ENCODE measurements at regions not wholly inside any gene's neighbourhood (a gene's known extent, or its start where the extent isn't known, plus 50 kb on each side); places are given as distances from the start of the nearest gene placed in this dataset.

- H3K4me1 ChIP-seq (ENCODE audit: control insufficient read depth in 4 of 4, insufficient read depth in 4 of 4, low read length in 3 of 4) = no peaks in the 10 kb centered on the region
- WGBS = 83% methylated on average over 5 of the region's 5 CpGs
- H3K4me3 ChIP-seq (ENCODE audit: low read depth in 1 of 3, low read length in 3 of 3) = no peak overlapping the region
- peaks cover 0 to 2% (median 0%) of the 10 kb centered on the region in 4 donors for H3K9me3 ChIP-seq (ENCODE audit: control insufficient read depth in 4 of 4, low read length in 3 of 4)
- no peak overlapping the region for H3K27ac ChIP-seq (ENCODE audit: low read depth in 1 of 2, low read length in 2 of 2)
- no peak for TF ChIP-seq NR2F2 (IDR thresholded peaks at IDR 0.05)
- TF ChIP-seq, protein P1, sequence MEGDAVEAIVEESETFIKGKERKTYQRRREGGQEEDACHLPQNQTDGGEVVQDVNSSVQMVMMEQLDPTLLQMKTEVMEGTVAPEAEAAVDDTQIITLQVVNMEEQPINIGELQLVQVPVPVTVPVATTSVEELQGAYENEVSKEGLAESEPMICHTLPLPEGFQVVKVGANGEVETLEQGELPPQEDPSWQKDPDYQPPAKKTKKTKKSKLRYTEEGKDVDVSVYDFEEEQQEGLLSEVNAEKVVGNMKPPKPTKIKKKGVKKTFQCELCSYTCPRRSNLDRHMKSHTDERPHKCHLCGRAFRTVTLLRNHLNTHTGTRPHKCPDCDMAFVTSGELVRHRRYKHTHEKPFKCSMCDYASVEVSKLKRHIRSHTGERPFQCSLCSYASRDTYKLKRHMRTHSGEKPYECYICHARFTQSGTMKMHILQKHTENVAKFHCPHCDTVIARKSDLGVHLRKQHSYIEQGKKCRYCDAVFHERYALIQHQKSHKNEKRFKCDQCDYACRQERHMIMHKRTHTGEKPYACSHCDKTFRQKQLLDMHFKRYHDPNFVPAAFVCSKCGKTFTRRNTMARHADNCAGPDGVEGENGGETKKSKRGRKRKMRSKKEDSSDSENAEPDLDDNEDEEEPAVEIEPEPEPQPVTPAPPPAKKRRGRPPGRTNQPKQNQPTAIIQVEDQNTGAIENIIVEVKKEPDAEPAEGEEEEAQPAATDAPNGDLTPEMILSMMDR (IDR thresholded peaks at IDR 0.05; ENCODE audit: low read depth, low read length, missing input control) = no peak
- TF ChIP-seq TAF1 (conservative IDR thresholded peaks at IDR 0.05) = no peak
- no peak for TF ChIP-seq RXRA (IDR thresholded peaks at IDR 0.05)
- no peak for TF ChIP-seq GABPA (IDR thresholded peaks at IDR 0.05 in 1 of 2, conservative IDR thresholded peaks at IDR 0.05 in 1 of 2)
- no peak for TF ChIP-seq ZBTB33 (IDR thresholded peaks at IDR 0.05)
- no peak for TF ChIP-seq EGR1 (IDR thresholded peaks at IDR 0.05; ENCODE audit: low read depth in 2 of 2)
- no peak for TF ChIP-seq REST (IDR thresholded peaks at IDR 0.05)
- no peak for TF ChIP-seq HNF4A (conservative IDR thresholded peaks at IDR 0.05)
- TF ChIP-seq SP1 (IDR thresholded peaks at IDR 0.05) = no peak
- H3K36me3 ChIP-seq (ENCODE audit: control insufficient read depth in 4 of 4, insufficient read depth in 3 of 4, low read depth in 1 of 4, low read length in 3 of 4) = no peaks in the 10 kb centered on the region
- H3K9ac ChIP-seq (ENCODE audit: low read depth in 1 of 2, low read length in 2 of 2) = no peak overlapping the region
- peaks cover 0 to 7% (median 2%) of the 10 kb centered on the region in 4 donors for H3K27me3 ChIP-seq (ENCODE audit: control insufficient read depth in 4 of 4, insufficient read depth in 4 of 4, low read length in 3 of 4)
- no peak for DNase-seq (ENCODE audit: low spot score)
Measured at GRCh38 chr21:38095220-38095619, 161.6 kb upstream of the KCNJ15 start.

- H3K4me3 ChIP-seq (ENCODE audit: low read depth in 1 of 3, low read length in 3 of 3) = no peak overlapping the region
- H3K9me3 ChIP-seq (ENCODE audit: control insufficient read depth in 4 of 4, low read length in 3 of 4) = peaks cover 0 to 2% (median 0%) of the 10 kb centered on the region in 4 donors
- H3K27ac ChIP-seq (ENCODE audit: low read depth in 1 of 2, low read length in 2 of 2) = no peak overlapping the region
- TF ChIP-seq ATF3 (IDR thresholded peaks at IDR 0.05) = no peak
- TF ChIP-seq FOXA2 (IDR thresholded peaks at IDR 0.05) = no peak
- no peak for TF ChIP-seq SP1 (IDR thresholded peaks at IDR 0.05)
- no peak for TF ChIP-seq FOXA1 (IDR thresholded peaks at IDR 0.05)
- TF ChIP-seq, protein P1 (IDR thresholded peaks at IDR 0.05; ENCODE audit: low read depth, low read length, missing input control) = no peak
- no peak for TF ChIP-seq YY1 (IDR thresholded peaks at IDR 0.05)
- TF ChIP-seq, protein P2, sequence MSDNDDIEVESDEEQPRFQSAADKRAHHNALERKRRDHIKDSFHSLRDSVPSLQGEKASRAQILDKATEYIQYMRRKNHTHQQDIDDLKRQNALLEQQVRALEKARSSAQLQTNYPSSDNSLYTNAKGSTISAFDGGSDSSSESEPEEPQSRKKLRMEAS (IDR thresholded peaks at IDR 0.05) = no peak
- TF ChIP-seq EGR1 (IDR thresholded peaks at IDR 0.05; ENCODE audit: low read depth in 2 of 2) = no peak
- TF ChIP-seq TAF1 (conservative IDR thresholded peaks at IDR 0.05) = no peak
- no peak for TF ChIP-seq RAD21 (IDR thresholded peaks at IDR 0.05)
- TF ChIP-seq ZBTB33 (IDR thresholded peaks at IDR 0.05) = no peak
- no peak for TF ChIP-seq NR2F2 (IDR thresholded peaks at IDR 0.05)
- TF ChIP-seq RXRA (IDR thresholded peaks at IDR 0.05) = no peak
- no peak for TF ChIP-seq HNF4A (conservative IDR thresholded peaks at IDR 0.05)
- no peak for TF ChIP-seq JUND (IDR thresholded peaks at IDR 0.05)
- no peak for TF ChIP-seq GABPA (IDR thresholded peaks at IDR 0.05 in 1 of 2, conservative IDR thresholded peaks at IDR 0.05 in 1 of 2)
- no peak for TF ChIP-seq HNF4G (IDR thresholded peaks at IDR 0.05)
- no peak for DNase-seq (ENCODE audit: low spot score)
- H3K9ac ChIP-seq (ENCODE audit: low read depth in 1 of 2, low read length in 2 of 2) = no peak overlapping the region
- no peaks in the 10 kb centered on the region for H3K36me3 ChIP-seq (ENCODE audit: control insufficient read depth in 4 of 4, insufficient read depth in 3 of 4, low read depth in 1 of 4, low read length in 3 of 4)
- H3K27me3 ChIP-seq (ENCODE audit: control insufficient read depth in 4 of 4, insufficient read depth in 4 of 4, low read length in 3 of 4) = peaks cover 0 to 9% (median 5%) of the 10 kb centered on the region in 4 donors
- H3K4me1 ChIP-seq (ENCODE audit: control insufficient read depth in 4 of 4, insufficient read depth in 4 of 4, low read length in 3 of 4) = no peaks in the 10 kb centered on the region
Measured at GRCh38 chr21:38097789-38098188, 159.0 kb upstream of the KCNJ15 start.
